NB4 (cell line): ENCODE measurements at regions not wholly inside any gene's neighbourhood (a gene's known extent, or its start where the extent isn't known, plus 50 kb on each side); places are given as distances from the start of the nearest gene placed in this dataset.

Experiments
- CTCF ChIP-seq: IDR thresholded peaks from one replicate; pipeline ENCODE4 v1.5.1; 2012; ENCODE audit warnings: low read depth, low read length
- MAX ChIP-seq: IDR thresholded peaks from 2 replicates; pipeline ENCODE4 v1.6.1; 2011; ENCODE audit warnings: low read depth, low read length
- MYC ChIP-seq: IDR thresholded peaks from 2 replicates; pipeline ENCODE4 v1.6.1; 2011; ENCODE audit warnings: low read depth, low read length
- POLR2A ChIP-seq: IDR thresholded peaks from 2 replicates; pipeline ENCODE4 v1.6.1; 2011; ENCODE audit warnings: mild to moderate bottlenecking; ENCODE audit not compliant: insufficient read length; ENCODE audit errors: extremely low read depth

- TF ChIP-seq CTCF = no peak
- TF ChIP-seq POLR2A = no peak
- TF ChIP-seq MYC = no peak
- no peak for TF ChIP-seq MAX
These were observed 136.1 kb upstream of the TOPAZ1 start for GRCh38 chr3:44105571-44105970.
